ENCODE measurements at regions not wholly inside any gene's neighbourhood (a gene's known extent, or its start where the extent isn't known, plus 50 kb on each side); places are given as distances from the start of the nearest gene placed in this dataset.

- TF ChIP-seq MAX (IDR thresholded peaks at IDR 0.05) (no peak), EGR1 (IDR thresholded peaks at IDR 0.05) (no peak), RAD21 (IDR thresholded peaks at IDR 0.05; ENCODE audit: low read depth) (no peak), TAF1 (IDR thresholded peaks at IDR 0.05; ENCODE audit: low read depth) (no peak), REST (IDR thresholded peaks at IDR 0.05; ENCODE audit: low read depth) (no peak), CREB1 (IDR thresholded peaks at IDR 0.05; ENCODE audit: low read depth) (no peak), ZBTB7A (IDR thresholded peaks at IDR 0.05; ENCODE audit: low read depth) (no peak), CEBPB (IDR thresholded peaks at IDR 0.05) (no peak), USF1 (IDR thresholded peaks at IDR 0.05) (no peak), NFIC (IDR thresholded peaks at IDR 0.05) (no peak), YY1 (IDR thresholded peaks at IDR 0.05; ENCODE audit: low read depth) (no peak), EP300 (IDR thresholded peaks at IDR 0.05; ENCODE audit: borderline replicate concordance) (no peak), TEAD4 (IDR thresholded peaks at IDR 0.05) (no peak), FOXM1 (IDR thresholded peaks at IDR 0.05; ENCODE audit: borderline replicate concordance, low read depth) (no peak), TCF12 (IDR thresholded peaks at IDR 0.05; ENCODE audit: low read depth) (no peak)
These were observed 200.5 kb downstream of the FAT3 start for GRCh38 chr11:92425127-92425526.

GRCh38 chr11:92432515-92432914 is 207.9 kb downstream of the FAT3 start:
- TF ChIP-seq YY1 (IDR thresholded peaks at IDR 0.05; ENCODE audit: low read depth) = no peak
- TF ChIP-seq NFIC (IDR thresholded peaks at IDR 0.05) = no peak
- no peak for TF ChIP-seq RAD21 (IDR thresholded peaks at IDR 0.05; ENCODE audit: low read depth)
- TF ChIP-seq TEAD4 (IDR thresholded peaks at IDR 0.05) = no peak
- TF ChIP-seq EP300 (IDR thresholded peaks at IDR 0.05; ENCODE audit: borderline replicate concordance) = no peak
- TF ChIP-seq TAF1 (IDR thresholded peaks at IDR 0.05; ENCODE audit: low read depth) = no peak
- TF ChIP-seq EGR1 (IDR thresholded peaks at IDR 0.05) = no peak
- TF ChIP-seq REST (IDR thresholded peaks at IDR 0.05; ENCODE audit: low read depth) = no peak
- TF ChIP-seq TCF12 (IDR thresholded peaks at IDR 0.05; ENCODE audit: low read depth) = no peak
- no peak for TF ChIP-seq CEBPB (IDR thresholded peaks at IDR 0.05)
- TF ChIP-seq USF1 (IDR thresholded peaks at IDR 0.05) = no peak
- no peak for TF ChIP-seq ZBTB7A (IDR thresholded peaks at IDR 0.05; ENCODE audit: low read depth)
- no peak for TF ChIP-seq FOXM1 (IDR thresholded peaks at IDR 0.05; ENCODE audit: borderline replicate concordance, low read depth)
- TF ChIP-seq MAX (IDR thresholded peaks at IDR 0.05) = no peak
- no peak for TF ChIP-seq CREB1 (IDR thresholded peaks at IDR 0.05; ENCODE audit: low read depth)

GRCh38 chr11:92436034-92436920 is 211.7 kb downstream of the FAT3 start:
- TF ChIP-seq YY1 (IDR thresholded peaks at IDR 0.05; ENCODE audit: low read depth) (no peak), EP300 (IDR thresholded peaks at IDR 0.05; ENCODE audit: borderline replicate concordance) (no peak), CEBPB (IDR thresholded peaks at IDR 0.05) (no peak), USF1 (IDR thresholded peaks at IDR 0.05) (no peak), ZBTB7A (IDR thresholded peaks at IDR 0.05; ENCODE audit: low read depth) (no peak)

GRCh38 chr11:92439133-92439532 is 214.5 kb downstream of the FAT3 start:
- no peak for TF ChIP-seq CREB1 (IDR thresholded peaks at IDR 0.05; ENCODE audit: low read depth)
- no peak for TF ChIP-seq FOXM1 (IDR thresholded peaks at IDR 0.05; ENCODE audit: borderline replicate concordance, low read depth)
- no peak for TF ChIP-seq ZBTB7A (IDR thresholded peaks at IDR 0.05; ENCODE audit: low read depth)
- no peak for TF ChIP-seq TCF12 (IDR thresholded peaks at IDR 0.05; ENCODE audit: low read depth)
- no peak for TF ChIP-seq EP300 (IDR thresholded peaks at IDR 0.05; ENCODE audit: borderline replicate concordance)
- no peak for TF ChIP-seq USF1 (IDR thresholded peaks at IDR 0.05)
- no peak for TF ChIP-seq TAF1 (IDR thresholded peaks at IDR 0.05; ENCODE audit: low read depth)
- TF ChIP-seq TEAD4 (IDR thresholded peaks at IDR 0.05) = no peak
- no peak for TF ChIP-seq RAD21 (IDR thresholded peaks at IDR 0.05; ENCODE audit: low read depth)
- TF ChIP-seq CEBPB (IDR thresholded peaks at IDR 0.05) = no peak
- no peak for TF ChIP-seq EGR1 (IDR thresholded peaks at IDR 0.05)
